ENCODE measurements at regions not wholly inside any gene's neighbourhood (a gene's known extent, or its start where the extent isn't known, plus 50 kb on each side); places are given as distances from the start of the nearest gene placed in this dataset.

- no peak for DNase-seq
Measured at GRCh38 chr4:148522995-148523394, 80.8 kb upstream of the NR3C2 start.

DNA sequence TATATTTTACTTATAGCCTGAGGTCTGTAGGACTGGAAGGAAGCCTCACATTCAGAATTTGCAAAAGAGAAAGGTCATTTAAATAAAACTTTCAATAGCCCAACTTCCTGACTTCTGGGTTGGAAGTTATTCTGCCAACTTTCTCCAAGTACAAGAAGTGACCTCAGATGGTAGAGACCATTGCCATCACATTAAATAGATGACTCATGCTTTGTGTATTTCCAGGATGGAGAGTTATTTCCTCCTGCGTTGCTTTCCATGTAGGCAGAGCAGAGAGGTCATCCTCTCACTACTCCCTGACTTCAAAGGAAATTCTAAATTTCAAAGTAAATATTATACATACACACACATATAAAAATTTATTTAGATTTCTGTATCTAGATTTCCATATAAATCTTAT, 73.0 kb upstream of the NR3C2 start:
- no peak for DNase-seq

DNA sequence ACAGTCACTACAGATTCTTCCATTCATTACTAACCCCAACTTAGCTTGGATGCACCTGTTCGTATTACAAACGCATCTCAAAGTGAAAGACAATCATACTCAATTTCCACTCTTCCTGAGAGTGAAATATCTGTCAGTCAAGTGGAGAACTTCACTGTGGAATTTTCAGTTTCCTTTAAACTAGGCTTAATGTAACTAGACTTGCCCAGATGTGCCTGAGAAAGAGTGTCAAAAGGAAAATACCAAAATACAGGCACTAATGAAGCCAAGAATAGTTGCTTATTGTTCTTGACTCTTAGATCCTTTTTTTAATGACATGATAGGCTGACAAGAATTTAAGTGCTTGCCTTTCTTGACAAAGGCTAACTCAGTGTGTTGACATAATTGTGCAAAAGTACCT, 72.4 kb upstream of the NR3C2 start:
- no peak for DNase-seq

DNA sequence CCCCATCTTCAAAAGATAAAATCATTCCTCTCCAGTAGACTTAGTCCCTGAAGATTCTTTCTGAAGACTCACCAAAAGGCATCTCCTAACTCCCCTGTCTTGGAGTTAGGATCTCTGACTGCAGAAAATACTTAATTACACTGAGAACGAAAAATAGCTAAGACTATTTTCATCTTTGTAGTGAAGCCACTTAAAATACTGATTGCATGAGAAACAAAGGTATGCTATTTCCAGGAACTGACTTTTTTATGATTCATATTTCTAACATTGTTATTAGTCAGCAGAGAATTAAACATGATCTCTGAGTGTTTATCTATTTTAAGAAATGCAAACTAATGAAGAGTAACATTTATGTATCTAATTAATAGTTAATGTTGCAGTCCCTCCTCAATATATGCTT, 71.8 kb upstream of the NR3C2 start:
- DNase-seq: no peak

GRCh38 chr4:148510211-148510610, 68.0 kb upstream of the NR3C2 start:
- no peak for DNase-seq

GRCh38 chr4:148503681-148504080, 61.5 kb upstream of the NR3C2 start:
- DNase-seq: no peak

- no peak for DNase-seq
Measured at GRCh38 chr4:148497258-148497657, 55.0 kb upstream of the NR3C2 start.

GRCh38 chr4:148495463-148495862, 53.2 kb upstream of the NR3C2 start:
- no peak for DNase-seq

Data from suppressor macrophage treated with lipopolysaccharide for 1 hour (primary cell).